ENCODE measurements at regions not wholly inside any gene's neighbourhood (a gene's known extent, or its start where the extent isn't known, plus 50 kb on each side); places are given as distances from the start of the nearest gene placed in this dataset.

DNA sequence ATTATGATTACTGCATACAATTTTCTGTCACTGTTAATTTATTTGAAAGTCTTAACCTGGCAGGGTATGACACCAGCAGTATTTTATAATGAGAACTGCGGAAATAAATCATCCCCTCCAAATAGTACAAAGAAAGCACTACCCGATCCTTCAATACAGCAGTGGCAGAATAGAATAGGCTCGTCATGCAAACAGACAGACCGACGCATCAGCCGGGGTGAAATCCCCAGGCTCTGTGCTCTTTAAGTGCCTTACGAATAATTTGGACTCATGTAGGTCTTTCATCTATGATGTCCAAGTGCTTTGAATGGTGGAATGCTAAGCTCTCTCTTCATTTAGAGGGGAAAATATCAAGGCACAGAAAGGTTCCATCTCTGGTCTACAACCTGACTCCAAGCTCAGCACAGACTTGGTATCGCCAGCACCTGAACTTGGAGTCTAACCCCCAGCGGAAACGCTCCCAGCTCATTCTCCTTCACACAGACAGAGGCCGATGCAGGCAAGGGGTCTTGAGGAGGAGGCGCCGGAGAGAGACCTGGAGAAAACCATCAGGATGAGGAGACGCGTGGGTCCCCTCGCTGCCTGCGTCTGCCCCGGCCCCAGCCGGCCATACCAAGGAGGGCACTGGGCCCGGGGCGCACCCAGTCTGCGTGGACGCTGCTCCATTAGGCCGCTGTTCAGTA is 568.1 kb upstream of the MKI67 start:
- DNase-seq (ENCODE audit: extremely low read depth in 1 of 2, low read depth in 1 of 2), result no peak

- DNase-seq (ENCODE audit: extremely low read depth in 1 of 2, low read depth in 1 of 2), result no peak
Measured at GRCh38 chr10:128694851-128695725, 568.9 kb upstream of the MKI67 start.

- DNase-seq (ENCODE audit: extremely low read depth in 1 of 2, low read depth in 1 of 2), result no peak
Measured at GRCh38 chr10:128695931-128696330, 569.7 kb upstream of the MKI67 start.

DNA sequence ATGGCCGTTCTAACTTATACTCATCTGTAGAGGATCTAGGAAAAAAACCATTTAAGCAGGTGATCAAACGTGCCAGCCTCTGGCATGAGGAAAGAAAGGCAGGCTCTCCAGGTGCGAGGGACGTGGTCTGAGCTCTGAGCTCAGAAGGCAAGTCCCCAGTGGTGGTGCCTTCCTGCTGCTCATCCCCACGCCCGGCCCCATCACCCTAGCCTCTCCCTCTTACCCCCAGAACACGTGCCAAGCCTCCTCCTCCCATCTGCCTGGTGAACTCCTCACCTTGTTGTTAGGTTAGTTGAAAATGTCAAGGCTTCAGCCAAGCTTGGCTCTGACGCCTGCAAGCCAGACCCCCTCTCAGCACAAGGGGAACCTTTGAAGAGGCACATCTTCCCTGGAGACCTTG is 571.2 kb upstream of the MKI67 start:
- no peak for DNase-seq (ENCODE audit: extremely low read depth in 1 of 2, low read depth in 1 of 2)

- no peak for DNase-seq (ENCODE audit: extremely low read depth in 1 of 2, low read depth in 1 of 2)
Measured at GRCh38 chr10:128701381-128701780, 575.2 kb upstream of the MKI67 start.

GRCh38 chr10:128701837-128702236 is 575.6 kb upstream of the MKI67 start:
- DNase-seq (ENCODE audit: extremely low read depth in 1 of 2, low read depth in 1 of 2), result no peak

DNA sequence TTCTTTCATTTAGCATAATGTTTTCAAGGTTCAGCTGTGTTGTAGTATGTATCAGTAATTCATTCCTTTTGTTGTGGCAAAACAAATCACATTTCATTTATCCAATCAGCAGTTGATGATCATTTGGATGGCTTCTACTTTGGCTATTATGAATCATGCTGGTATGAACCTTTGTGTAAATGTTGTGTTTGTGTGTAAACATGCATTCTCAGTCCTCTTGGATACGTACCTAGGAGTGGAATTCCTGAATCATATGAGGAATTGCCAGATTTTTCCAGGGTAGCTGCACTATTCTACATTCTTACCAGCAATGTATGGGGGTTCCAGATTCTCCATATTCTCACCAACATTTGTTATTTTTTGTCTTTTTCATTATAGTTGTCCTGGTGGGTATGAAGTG is 578.5 kb upstream of the MKI67 start:
- no peak for DNase-seq (ENCODE audit: extremely low read depth in 1 of 2, low read depth in 1 of 2)

GRCh38 chr10:128708182-128708581 is 582.0 kb upstream of the MKI67 start:
- DNase-seq (ENCODE audit: extremely low read depth in 1 of 2, low read depth in 1 of 2), result no peak

DNA sequence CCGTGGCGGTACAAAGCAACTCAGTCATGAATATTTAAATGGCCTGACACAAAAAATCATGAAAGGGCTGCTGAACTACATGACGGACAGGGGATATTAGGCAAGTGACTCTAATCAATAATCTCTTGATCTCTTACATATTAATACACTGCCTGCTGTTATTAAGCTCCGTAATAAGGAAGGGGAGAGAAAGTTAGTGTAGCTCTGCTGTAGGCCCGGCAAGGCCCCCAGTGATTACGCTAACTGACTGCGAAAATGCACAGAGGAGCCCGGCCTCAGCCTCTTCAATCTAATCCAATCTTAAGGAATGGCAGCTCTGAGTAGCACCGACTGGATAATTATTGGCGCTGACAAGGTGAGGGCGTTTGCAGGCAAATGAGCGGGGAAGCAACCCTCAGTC is 583.5 kb upstream of the MKI67 start:
- no peak for DNase-seq (ENCODE audit: extremely low read depth in 1 of 2, low read depth in 1 of 2)

- DNase-seq (ENCODE audit: extremely low read depth in 1 of 2, low read depth in 1 of 2), result no peak
Measured at GRCh38 chr10:128710098-128710797, 584.0 kb upstream of the MKI67 start.

GRCh38 chr10:128710798-128711183 is 584.6 kb upstream of the MKI67 start:
- no peak for DNase-seq (ENCODE audit: extremely low read depth in 1 of 2, low read depth in 1 of 2)

GRCh38 chr10:128711806-128712205 is 585.6 kb upstream of the MKI67 start:
- no peak for DNase-seq (ENCODE audit: extremely low read depth in 1 of 2, low read depth in 1 of 2)

DNA sequence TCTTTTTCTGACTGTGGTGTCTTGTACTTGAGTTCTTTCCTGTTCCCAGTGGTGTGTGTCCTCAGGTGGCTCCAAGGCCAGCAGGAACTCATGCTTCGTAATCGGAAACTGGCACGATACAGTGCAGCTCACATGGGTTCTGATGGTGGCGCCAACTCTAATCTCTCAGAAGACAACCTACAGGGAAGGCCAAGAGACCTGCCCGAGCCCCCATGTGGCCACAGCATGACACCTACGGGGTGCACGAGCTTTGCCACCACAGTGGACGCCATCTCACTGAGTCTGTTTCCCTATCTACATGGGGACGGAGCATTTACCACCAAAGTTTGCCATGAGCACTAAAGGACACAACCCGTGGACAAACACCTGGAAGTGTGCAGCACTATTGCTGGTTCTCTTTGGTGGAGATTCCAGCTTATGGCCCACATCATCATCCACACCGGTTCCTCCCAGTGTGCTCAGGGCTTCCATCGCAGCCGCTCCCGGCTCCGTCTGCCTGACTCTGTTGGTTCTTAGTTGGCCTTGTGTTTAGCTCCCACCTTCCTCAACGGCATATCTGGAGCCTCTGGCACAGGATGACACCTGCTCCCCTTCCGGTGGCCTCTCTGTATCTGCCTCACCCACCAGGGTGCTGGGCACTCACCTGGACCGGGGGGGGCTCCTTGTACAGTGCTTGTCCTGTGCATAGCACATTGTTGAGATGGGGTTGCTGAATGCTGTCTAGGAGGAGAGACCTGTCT is 586.6 kb upstream of the MKI67 start:
- no peak for DNase-seq (ENCODE audit: extremely low read depth in 1 of 2, low read depth in 1 of 2)

DNA sequence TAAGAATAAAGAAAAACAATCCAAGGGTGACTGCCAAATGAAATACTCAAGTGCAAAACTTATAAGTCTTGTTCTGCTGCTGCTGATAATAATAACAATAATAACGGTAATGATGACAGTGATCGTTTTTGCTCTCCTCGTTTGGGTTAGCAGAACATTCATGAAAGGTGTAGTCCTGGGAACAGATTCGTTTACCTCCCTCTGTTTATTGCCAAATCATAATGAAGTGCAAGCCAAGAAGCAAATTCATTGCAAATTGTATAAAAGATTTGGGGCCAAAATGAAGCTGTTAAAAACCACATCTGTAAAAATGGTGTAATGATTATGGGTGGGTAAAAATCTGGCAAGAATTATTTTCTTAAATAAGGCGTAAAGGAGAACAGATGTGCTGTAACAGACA is 587.2 kb upstream of the MKI67 start:
- DNase-seq (ENCODE audit: extremely low read depth in 1 of 2, low read depth in 1 of 2), result no peak

GRCh38 chr10:128713874-128714570 is 587.8 kb upstream of the MKI67 start:
- no peak for DNase-seq (ENCODE audit: extremely low read depth in 1 of 2, low read depth in 1 of 2)

GRCh38 chr10:128714644-128715415 is 588.6 kb upstream of the MKI67 start:
- no peak for DNase-seq (ENCODE audit: extremely low read depth in 1 of 2, low read depth in 1 of 2)

DNA sequence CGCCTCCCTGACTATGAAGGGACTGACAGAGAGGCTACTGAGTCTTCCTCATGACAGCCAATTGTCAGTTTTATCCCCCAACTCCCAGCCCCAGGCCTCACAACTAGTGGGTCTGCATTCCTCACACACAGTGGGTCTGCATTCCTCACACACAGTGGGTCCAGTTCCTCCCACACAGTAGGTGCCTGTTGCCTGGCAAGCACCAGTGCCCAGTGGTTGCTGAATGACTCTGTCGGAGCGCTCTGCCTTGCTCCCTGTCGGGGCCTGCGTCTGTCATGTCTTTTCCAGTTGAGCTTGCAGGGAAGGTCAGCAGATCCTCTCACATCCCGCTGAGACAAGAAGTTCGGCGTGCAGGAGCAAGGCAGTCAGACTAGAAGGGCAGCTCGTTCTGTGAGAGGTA is 590.0 kb upstream of the MKI67 start:
- no peak for DNase-seq (ENCODE audit: extremely low read depth in 1 of 2, low read depth in 1 of 2)

DNA sequence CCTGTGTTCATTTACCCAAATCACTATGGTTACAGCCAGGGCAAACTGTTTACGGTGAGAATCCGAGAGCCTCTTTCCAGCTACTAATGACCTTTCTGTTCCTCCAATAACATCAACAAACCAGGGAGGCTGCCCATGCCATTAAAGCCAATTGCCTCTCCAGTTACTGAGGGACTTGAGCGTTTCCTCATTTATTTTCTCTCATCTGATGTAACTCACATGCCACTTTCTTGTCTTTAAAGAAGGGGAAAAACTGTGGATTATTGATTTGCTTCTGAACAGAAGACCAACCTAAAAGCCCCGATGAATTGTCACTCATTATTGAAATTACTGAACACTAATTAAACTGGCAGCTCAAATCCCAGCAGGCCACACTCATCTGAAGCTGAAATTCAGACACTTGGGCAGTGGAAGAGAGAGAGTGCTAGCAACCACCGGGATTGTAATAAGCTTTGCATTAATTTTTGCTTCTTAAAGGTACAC is 595.8 kb upstream of the MKI67 start:
- DNase-seq (ENCODE audit: extremely low read depth in 1 of 2, low read depth in 1 of 2), result no peak

DNA sequence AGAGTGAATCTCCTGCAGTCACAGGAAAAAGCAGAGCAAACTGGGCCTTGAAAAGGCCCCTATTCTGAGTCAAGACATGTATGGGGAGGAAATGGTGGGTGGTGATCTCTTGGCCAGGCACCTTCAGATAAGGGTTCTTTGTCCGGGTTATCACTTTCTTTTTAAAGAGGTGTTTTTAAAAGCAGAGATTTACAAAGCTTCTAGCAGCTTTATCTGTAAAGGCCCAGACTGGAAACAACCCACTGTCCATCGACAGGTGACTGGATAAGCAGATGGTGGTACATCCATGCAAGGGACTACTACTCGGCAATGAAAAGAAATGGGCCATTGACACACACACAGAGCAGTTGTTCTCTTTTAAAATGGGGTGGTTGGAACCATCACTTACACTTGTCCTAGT is 596.7 kb upstream of the MKI67 start:
- DNase-seq (ENCODE audit: extremely low read depth in 1 of 2, low read depth in 1 of 2), result no peak

Data from activated CD8-positive, alpha-beta memory T cell treated with anti-CD3 and anti-CD28 coated beads for 1 hour (primary cell).